AG09309 (cell line): ENCODE measurements at regions not wholly inside any gene's neighbourhood (a gene's known extent, or its start where the extent isn't known, plus 50 kb on each side); places are given as distances from the start of the nearest gene placed in this dataset.

ENCODE experiments used
- DNase-seq: peaks from one replicate; pipeline ENCODE4 v3.0.0-alpha.2; 2010; ENCODE audit warnings: low read depth
- H3K4me3 ChIP-seq: 2 replicates; pipeline ENCODE4 v1.5.1; 2011; ENCODE audit warnings: mild to moderate bottlenecking, low read depth, low read length, moderate library complexity; ENCODE audit not compliant: control insufficient read depth
- CTCF ChIP-seq: IDR thresholded peaks from 2 replicates; pipeline ENCODE4 v1.5.1; 2011; ENCODE audit warnings: mild to moderate bottlenecking, low read depth, low read length, inconsistent platforms; ENCODE audit not compliant: insufficient read depth, control insufficient read depth; ENCODE audit errors: missing control alignments

DNA sequence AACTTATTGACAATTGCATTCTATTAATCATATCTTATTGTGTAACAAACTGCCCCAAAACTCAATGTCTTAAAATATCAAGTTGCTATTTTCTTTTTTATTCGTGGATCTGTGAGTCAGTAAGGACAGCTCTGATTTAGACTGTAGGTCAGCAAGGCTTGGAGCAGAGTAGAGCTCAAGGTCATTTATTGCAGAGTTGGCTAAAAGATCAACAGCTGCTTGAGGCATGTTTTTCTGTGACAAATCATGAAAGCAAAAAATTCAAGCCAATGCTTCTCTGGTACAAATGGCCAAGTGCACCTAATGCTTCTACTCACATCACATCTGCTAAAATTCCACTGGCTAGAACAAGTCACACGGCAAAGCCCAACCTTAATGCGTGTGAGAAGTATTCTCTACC lies 497.7 kb upstream of the LRATD1 start:
- H3K4me3 ChIP-seq: no peak overlapping the region
- TF ChIP-seq CTCF: no peak
- no peak for DNase-seq

- no peak for DNase-seq
- H3K4me3 ChIP-seq: no peak overlapping the region
- no peak for TF ChIP-seq CTCF
Measured at GRCh38 chr2:14136030-14136429, 496.5 kb upstream of the LRATD1 start.

GRCh38 chr2:14137643-14138042 lies 494.9 kb upstream of the LRATD1 start:
- no peak for TF ChIP-seq CTCF
- H3K4me3 ChIP-seq: no peak overlapping the region
- DNase-seq: no peak

- no peak for TF ChIP-seq CTCF
- no peak overlapping the region for H3K4me3 ChIP-seq
- DNase-seq: no peak
Measured at GRCh38 chr2:14140009-14140550, 492.4 kb upstream of the LRATD1 start.

- no peak overlapping the region for H3K4me3 ChIP-seq
- DNase-seq: no peak
- TF ChIP-seq CTCF: no peak
Measured at GRCh38 chr2:14143435-14143834, 489.1 kb upstream of the LRATD1 start.

GRCh38 chr2:14148216-14148615 lies 484.3 kb upstream of the LRATD1 start:
- H3K4me3 ChIP-seq: no peak overlapping the region
- no peak for TF ChIP-seq CTCF
- DNase-seq: no peak

DNA sequence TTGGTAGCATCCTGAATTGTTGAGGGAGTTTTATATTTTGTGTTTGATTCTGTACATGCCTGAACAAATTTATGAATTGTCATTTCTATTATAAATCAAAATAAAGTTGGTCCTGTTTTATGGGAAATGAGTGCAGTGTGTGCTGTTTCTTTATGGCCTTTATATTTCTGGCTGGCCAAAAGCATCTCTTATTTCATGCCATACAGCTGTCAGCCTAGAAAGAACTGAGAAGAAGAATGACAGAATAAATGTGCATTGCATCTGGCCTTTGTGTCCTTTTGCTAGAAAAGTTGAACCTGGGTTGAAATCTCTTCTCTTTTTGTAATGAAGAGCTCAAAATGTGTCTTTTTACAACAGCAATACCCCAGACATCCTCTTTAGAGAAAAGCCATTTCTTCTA lies 474.7 kb upstream of the LRATD1 start:
- H3K4me3 ChIP-seq: no peak overlapping the region
- DNase-seq: no peak
- TF ChIP-seq CTCF: no peak
